GM18517 (cell line): ENCODE measurements at regions not wholly inside any gene's neighbourhood (a gene's known extent, or its start where the extent isn't known, plus 50 kb on each side); places are given as distances from the start of the nearest gene placed in this dataset.
"Not testable (repeated sequence)": the region's sequence is repeated elsewhere in the genome, so short reads cannot be mapped to it uniquely, and the experiment has no call there.

Source experiments
- ATAC-seq: cut with Tn5 transposase; IDR thresholded peaks from one replicate; pipeline ENCODE4 v1.9.1; 2021; ENCODE audit warnings: mild to moderate bottlenecking, moderate library complexity; ENCODE audit not compliant: unreplicated experiment

DNA sequence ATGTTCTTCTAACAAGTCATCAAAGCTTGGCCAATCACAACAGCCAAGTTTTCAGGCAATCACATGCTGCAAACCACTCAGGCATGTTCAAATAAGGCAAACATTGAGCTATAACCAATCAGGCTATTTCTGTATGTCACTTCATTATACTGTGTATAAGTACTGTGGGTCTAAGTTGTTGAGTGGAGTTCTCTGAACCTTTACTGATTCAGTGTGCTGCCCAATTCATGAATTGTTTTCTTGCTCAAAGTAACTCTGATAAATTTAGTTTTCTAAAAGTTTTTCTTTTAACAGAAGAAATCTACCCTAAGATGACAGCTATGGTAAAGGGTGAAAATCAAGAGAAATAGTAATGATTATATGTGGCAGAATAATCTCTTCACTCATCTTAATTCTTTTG lies 805.4 kb upstream of the NUDT12 start:
- no peak for ATAC-seq

DNA sequence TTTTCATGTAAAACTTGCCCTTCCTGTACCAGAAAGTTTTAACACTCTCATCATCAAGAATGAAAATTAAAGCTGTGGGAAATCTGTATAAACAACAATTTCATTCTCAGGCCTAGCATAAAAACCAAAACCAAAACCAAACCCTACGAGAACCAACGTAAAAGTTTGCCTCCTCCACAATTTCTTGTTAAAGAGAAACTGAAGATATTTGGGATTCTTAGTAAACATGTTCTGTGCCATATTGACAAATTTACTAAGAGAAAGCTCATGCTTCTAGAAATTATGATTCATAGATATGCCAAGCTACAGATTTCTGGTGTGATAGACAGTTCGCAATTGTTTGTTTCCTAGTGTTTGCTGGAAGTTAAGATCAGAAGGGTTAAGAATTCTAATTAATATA lies 801.0 kb upstream of the NUDT12 start:
- no peak for ATAC-seq

DNA sequence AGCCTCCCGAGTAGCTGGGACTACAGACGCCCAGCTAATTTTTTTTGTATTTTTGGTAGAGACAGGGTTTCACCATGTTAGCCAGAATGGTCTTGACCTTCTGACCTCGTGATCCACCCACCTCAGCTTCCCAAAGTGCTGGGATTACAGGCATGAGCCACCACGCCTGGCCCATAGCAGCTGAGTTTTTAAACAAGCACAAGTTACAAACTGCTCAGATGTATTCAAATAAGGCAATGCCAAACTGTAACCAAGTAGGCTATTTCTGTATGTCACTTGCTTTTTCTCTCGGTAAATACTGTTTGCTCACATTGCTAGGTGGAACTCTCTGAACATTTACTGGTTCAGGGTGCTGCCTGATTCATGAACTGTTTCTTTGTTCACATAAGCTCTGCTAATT lies 799.3 kb upstream of the NUDT12 start:
- ATAC-seq, result peak; percentile 48

DNA sequence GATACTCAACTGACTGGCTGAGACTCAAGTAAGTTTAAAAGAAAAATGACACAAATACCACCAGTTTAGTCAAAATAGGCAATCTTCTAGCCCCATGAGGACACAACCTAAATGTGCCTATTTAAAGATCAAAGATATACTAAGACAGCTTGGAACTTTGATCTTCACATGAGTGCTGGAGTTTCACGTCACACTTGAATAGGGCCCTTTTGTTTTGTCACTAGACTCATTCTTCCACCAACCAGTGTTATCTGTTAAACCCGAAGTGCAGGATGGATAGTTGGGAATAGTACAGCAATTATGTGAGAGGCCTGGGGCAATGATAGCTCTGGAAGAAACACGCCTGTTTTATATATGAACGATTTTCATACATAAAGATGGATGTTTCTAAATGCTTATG lies 792.8 kb upstream of the NUDT12 start:
- no peak for ATAC-seq

DNA sequence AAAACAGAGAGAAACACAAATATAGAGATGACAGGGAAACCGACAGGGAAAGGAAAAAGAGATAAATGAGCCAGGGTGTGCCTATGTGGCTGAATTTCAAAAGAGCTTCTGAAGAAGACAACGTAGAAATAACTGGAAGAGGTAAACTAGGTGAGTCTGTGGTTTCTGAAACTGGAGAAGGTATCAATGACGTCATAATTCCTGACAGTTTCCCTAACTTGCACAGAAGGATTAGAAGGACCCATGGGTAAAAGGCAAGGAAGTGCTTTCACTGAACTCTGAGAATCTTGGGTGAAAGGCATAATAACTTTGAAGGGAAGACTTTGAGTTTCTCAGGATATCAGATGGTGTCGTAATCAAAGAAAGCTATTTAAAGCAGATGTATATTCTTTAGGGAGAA lies 790.8 kb upstream of the NUDT12 start:
- no peak for ATAC-seq

DNA sequence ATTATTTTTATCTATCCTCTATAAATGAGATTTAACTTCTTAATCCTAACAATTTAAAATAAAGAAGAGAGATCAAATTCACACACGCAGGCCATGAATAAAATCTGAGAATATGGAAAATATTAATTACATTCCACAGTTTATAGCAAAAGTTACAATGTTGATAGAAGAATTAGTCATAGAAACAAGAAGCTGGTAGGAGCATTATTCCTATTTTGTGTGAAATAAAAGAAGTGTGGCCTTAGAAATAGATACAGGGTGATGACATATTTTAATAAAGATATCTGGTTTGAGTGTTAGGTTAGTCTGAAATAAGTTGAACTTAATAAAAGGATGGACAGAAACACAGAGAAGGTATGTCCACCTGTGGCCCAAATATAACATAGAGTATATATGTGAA lies 790.4 kb upstream of the NUDT12 start:
- no peak for ATAC-seq

DNA sequence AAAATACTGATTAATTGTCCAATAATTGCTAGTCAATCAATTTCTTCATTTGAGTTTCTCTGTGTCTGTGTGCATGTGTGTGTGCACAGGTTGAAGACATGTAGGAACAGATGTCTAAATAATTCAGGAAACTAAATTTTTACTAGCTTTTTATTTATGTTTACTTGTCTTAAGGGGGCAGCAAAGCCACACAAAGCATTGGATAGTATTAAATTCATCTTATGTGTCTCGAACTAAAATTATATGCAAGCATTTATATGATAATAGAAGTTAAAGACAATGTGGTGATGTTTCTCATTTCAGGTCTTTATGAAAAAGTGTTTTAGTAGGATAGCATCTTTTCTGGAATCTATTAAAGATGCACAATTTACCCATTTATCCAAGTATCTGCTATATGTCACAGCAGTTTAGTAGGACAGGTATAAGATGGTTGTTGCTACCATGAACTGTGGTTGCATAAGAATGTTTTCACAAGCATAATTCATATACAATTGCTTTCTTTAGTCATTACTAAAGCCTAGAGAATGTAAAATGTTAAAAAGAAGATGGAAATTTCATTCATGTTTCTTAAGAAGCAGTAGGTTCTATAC lies 784.6 kb upstream of the NUDT12 start:
- no peak for ATAC-seq

DNA sequence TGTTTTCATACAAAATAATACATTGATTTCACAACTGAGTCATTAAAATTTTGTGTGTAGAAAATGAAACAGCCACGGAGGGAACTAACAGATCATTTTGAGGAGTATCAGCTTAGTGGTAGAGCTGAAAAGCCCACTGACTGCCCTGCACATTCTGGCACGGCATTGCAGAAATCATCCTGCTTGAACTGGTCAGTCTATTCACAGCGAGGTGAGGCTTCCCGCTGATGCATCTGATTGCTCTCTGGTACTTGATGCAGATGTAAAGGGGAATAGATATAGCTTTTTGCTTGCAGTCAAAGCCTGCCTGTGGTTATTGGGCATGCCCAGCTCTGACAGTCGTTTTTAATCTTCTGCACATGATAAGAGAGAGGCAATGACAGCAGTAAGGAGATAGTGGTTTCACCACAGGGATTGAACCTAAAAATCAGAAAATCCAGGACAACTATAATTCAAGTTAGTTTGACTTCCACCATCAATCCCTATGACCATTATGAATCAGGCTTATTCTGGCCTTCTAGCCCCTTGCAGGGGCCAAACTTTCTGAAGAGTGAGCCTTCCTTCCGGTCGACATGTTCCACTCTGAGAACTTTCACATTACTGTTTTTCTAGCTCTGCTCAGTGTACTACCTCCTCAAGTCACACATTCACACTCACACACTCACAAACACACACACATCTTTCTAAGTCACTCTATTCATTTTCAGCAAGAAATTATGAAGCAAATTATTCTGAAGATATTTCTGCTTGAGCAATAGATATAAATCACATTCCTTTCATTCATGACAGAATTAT lies 782.8 kb upstream of the NUDT12 start:
- ATAC-seq, result no peak

DNA sequence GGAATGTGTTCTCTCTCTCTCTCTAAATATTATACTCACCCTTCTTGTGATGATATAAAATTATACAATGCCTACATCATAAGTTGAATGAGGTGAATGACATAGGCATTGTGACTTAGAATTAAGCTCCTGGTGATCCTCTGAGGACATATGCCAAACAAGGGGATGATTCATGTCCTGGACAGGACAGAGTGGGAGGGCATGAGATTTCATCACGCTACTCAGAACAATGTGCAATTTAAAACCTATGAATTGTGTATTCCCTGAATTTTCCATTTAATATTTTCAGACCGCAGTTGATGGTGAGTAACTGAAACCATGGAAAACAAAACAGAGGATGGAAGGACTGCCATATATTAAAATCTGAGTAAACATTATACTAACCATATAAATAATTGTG lies 782.2 kb upstream of the NUDT12 start:
- no peak for ATAC-seq

DNA sequence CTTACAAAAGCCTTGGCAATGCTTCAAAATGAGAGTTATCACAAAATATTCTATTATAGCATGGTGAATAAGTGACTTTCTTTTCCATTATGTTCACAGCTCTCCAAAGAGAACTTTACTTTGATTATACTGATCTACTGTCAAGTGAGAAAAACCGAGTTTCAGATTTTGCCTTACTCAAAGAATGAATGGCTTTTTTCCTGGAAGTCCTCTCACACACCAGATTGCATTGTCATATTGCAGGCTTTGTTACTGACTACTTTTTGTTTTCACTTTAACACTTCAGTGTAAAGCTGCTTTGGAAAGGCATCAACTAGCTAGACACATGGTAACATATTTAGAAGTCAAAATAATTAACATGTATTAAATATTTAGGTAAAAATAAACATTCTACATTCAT lies 765.2 kb upstream of the NUDT12 start:
- no peak for ATAC-seq

DNA sequence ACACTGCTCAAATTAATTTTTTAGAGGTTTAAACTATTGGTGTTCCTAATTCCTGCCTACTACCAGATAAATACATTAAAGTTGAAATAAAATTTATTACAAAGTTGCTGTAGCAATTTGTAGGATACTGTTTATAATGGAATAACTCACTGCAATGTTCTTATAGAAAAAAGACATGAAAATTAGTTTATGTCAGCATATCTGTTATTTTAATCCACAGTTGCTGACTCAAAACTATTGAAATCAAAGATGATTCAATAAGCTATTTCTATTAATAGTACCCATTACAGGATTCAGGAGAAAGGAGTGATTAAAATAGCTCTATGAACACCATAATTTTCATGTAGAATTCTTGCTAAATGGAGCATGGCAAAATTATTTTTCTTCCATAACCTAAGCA lies 764.4 kb upstream of the NUDT12 start:
- no peak for ATAC-seq

DNA sequence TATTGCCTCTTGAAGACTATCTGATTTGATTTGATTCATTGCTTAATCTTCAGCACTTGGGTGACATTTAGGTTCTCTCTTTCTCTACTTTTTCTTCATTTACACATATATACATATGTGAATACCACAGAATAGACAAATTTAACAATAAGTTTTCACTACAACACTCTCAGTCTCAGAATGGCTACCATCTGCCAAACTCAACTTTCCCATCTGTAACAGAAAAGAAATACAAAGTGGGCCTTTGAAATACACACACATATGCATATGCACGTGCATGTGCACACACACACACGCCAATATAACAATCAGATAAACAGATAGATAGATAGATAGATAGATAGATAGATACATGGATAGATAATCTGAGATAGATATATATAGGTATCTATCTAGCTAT lies 762.8 kb upstream of the NUDT12 start:
- no peak for ATAC-seq

DNA sequence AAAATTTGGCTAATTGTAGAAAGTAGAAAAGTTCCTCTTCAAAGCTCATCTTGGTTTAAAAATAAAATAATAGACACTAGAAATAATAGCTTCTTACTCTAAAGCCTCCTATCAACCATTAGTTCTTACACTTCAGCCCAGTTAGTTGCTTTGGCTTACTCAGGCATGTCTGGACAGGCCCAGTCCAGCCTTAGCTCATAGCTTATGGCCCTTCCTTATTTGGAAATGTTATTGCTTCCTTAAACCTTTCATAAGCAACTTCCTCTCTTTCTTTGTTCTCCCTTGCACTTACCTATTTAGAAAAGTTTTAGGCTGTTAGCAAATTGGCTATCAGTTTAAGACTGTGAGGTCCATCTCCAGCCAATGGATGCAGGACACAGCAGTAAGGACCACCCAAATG lies 754.1 kb upstream of the NUDT12 start:
- not testable (repeated sequence) for ATAC-seq

DNA sequence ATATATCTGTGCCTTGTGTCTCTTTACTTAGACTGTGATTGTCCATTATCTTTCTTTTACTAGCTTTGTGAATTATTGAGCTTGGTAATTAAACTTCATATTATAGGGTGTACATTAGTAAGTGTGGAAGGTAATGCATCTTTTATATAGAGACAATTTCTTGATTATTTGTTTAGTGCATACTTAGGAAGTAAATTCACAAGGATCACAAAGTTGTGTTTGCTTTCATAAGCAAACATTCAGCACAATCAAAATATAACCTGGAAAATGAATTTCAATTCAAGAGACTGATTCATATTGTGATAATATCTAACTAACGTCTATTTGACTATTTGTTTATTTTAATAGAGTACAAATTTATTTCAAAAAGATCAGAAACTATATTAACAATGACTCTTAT lies 749.9 kb upstream of the NUDT12 start:
- no peak for ATAC-seq

DNA sequence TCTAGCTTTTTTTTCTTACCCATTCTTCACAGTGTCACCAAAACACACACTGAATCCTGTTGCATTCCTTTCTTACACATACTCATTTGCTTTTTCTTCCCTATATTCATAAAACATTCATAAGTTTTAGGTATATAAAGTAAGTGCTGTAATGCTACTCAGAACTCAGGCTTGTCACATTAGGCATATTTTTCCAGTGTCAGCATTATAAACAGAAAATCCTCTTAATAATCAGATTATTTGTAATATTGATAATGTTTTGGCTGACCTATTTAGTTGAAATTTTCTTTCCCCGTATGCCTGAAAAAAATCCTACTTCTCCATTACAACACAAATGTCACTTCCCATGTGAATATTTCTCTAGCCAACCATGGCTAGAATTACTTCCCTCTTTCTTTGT lies 743.0 kb upstream of the NUDT12 start:
- no peak for ATAC-seq

DNA sequence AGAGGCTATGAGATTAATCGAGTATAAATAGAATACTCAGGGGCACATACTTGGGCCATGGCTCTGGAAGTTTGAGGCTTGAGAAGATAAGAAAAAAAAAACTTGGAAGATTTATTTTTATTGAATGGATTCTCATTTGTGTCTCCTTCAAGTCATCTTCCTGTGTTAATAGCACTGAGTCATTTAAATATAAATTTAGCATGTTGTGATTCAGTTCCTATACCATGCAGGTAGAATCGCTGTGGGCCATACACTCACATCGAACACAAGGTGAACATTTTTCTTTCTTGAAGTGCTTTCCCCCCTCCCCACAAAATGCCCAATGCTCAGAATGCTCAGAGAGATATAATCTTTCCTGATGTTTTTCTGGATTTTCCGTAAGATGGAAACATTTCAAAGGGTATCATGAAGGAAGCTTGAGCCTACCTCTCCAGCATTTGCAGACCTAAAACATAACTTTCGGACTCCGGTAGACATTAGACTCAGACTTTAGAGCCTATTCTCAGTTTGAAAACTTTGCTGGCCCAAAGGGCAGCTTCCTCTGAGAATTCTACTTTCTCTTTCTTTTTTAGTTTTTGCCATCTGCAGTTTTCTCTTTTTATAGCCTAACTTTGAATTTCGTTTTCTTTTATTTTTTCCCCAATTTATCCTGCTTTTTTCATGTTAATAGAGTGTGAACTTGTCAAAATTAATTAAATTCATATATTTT lies 737.6 kb upstream of the NUDT12 start:
- no peak for ATAC-seq

DNA sequence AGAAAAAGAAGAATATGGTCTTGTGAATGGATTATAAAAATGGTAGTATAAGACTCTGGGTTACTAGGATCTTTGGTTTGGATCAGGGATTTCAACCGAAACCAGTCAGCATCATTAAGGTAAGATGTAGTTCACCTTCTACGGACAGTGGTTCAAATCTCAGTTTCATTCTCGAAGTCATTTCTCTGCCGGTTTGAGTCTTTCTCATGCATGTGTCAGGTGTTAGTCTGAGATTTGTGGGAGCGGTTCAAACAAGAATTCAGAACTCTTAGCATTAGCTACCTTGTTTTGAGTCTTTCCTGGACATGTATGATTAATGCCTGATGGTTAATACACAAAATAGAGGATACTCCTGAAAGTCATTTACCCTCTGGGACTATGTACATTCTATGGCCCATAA lies 735.9 kb upstream of the NUDT12 start:
- ATAC-seq, result no peak

DNA sequence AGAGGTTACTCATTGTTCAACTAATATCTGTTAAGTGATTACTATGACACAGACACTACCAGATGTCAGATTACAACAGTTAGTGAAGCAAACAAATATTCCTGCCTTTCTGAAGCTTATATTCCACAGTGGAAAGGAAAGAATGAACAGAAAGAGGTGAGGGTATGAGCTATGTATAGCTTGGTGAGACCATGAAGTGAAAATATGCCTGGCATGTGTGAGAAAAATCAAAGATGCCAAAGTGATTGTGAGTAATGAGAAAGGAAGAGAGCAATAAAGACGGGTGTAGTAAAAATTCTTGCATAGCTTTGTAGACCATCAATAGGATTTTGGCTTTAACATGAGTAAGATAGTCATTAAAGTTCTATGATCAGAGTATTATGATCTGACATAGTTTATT lies 734.5 kb upstream of the NUDT12 start:
- ATAC-seq, result no peak

DNA sequence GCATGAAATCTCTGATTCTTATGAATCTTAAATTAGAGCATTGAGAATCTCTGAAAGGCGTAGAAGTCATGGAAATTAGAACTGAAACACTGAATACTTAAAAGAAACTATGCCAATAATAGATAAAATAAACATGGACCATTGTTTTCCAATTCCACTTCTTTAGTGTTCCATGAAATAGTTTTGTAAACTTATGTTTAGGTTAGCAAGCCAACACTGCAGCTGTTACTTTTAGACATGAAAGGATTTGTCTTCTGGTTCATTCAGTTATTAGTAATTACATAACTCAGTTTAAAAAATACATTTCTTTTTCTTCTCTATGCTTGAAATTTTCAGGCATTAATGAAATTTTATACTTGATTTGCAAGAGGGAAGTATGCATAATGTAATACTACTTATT lies 733.4 kb upstream of the NUDT12 start:
- ATAC-seq, result no peak

DNA sequence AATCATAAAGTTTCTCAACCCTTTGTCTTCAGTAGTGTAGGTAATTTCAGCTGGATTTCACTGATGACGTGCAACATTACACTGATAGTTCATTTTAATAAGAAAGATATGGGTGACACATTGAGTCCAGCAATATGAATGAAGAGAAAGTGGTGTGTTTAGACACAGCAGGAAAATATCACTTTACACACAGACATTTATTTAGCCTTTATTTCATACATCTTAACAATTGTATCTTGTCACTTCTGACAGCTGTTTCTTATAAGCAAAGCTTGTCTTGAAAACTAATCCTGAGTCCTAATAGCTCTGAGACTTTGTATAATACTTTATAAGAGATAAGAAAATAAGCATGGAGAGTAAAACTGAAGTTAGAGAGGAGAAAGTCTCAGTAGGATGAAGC lies 720.5 kb upstream of the NUDT12 start:
- ATAC-seq, result no peak

DNA sequence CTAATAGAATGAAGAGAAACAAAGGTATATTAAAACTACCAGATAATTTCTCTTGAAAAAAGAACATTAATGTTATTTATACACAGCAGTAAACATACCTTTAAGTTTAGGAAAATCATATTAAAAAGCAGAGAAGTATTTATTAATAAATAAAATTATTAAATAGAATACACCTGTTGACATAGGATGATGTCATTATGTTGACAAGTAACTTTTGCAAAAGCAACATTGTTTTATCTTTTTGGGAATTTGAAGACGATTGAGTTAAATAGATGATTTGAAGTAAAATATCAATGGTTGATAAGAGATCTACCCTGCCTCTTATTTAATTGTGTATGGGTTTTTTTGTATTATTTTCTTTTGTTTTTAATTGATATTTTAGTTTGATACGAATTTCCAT lies 711.1 kb upstream of the NUDT12 start:
- ATAC-seq, result no peak

DNA sequence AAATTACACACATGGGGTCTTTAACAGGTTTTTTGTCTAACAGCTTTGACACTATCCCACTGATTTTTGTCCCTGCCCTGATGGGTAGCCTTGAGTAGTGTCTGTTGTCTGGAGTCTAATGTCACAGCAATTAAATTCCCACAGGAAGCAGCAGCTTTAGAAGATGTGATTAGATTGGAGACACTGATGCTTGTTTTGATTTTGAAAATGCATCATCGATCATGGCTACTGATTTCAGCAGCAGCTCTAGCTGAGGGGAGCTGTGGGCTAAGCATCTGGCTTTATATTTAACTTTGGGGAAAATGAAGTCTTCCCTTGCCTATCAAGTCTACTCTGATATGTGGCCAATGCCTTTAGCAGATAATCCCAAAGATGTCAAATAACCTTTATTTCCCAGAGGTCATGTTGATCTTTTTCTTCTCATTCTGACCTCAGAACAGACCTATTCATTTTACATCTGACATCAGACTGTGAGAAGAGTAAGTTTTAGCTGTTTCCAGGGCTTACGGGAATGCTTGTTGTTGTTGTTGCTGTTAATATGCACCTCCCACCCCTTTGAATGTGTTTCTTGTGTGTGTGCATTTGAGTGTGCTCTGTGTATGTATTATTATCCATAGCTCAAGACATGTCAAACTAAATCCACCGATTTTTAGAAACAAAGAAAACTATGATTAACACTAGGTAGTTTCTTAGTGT lies 704.9 kb upstream of the NUDT12 start:
- ATAC-seq, result no peak
